ENCODE measurements at regions not wholly inside any gene's neighbourhood (a gene's known extent, or its start where the extent isn't known, plus 50 kb on each side); places are given as distances from the start of the nearest gene placed in this dataset.

- no peak overlapping the region for H3K4me3 ChIP-seq (ENCODE audit: low read depth, low read length)
- DNase-seq (ENCODE audit: low read depth), result no peak
- TF ChIP-seq CTCF (IDR thresholded peaks at IDR 0.05; ENCODE audit: insufficient read depth, low read depth, low read length), result no peak
Observed at GRCh38 chr2:64908406-64908805, 80.8 kb upstream of the SLC1A4 start.

- no peak for DNase-seq (ENCODE audit: low read depth)
- no peak for TF ChIP-seq CTCF (IDR thresholded peaks at IDR 0.05; ENCODE audit: insufficient read depth, low read depth, low read length)
- no peak overlapping the region for H3K4me3 ChIP-seq (ENCODE audit: low read depth, low read length)
Observed at GRCh38 chr2:64910523-64910922, 78.7 kb upstream of the SLC1A4 start.

- DNase-seq (ENCODE audit: low read depth), result peak; percentile 24
- no peak for TF ChIP-seq CTCF (IDR thresholded peaks at IDR 0.05; ENCODE audit: insufficient read depth, low read depth, low read length)
- no peak overlapping the region for H3K4me3 ChIP-seq (ENCODE audit: low read depth, low read length)
Observed at GRCh38 chr2:64910972-64911433, 78.2 kb upstream of the SLC1A4 start.

- no peak overlapping the region for H3K4me3 ChIP-seq (ENCODE audit: low read depth, low read length)
- TF ChIP-seq CTCF (IDR thresholded peaks at IDR 0.05; ENCODE audit: insufficient read depth, low read depth, low read length), result peak; percentile 19
- no peak for DNase-seq (ENCODE audit: low read depth)
Observed at GRCh38 chr2:64913357-64913869, 75.8 kb upstream of the SLC1A4 start.

GRCh38 chr2:64914247-64914646 lies 75.0 kb upstream of the SLC1A4 start:
- H3K4me3 ChIP-seq (ENCODE audit: low read depth, low read length), result no peak overlapping the region
- no peak for DNase-seq (ENCODE audit: low read depth)
- no peak for TF ChIP-seq CTCF (IDR thresholded peaks at IDR 0.05; ENCODE audit: insufficient read depth, low read depth, low read length)

- H3K4me3 ChIP-seq (ENCODE audit: low read depth, low read length), result no peak overlapping the region
- DNase-seq (ENCODE audit: low read depth), result peak; percentile 86
- TF ChIP-seq CTCF (IDR thresholded peaks at IDR 0.05; ENCODE audit: insufficient read depth, low read depth, low read length), result no peak
Observed at GRCh38 chr2:64914735-64915509, 74.3 kb upstream of the SLC1A4 start.

Data from fibroblast of villous mesenchyme (primary cell).